Central memory CD8-positive, alpha-beta T cell (primary cell): ENCODE measurements at regions not wholly inside any gene's neighbourhood (a gene's known extent, or its start where the extent isn't known, plus 50 kb on each side); places are given as distances from the start of the nearest gene placed in this dataset.

Experiments used
- ATAC-seq: fragments of 150-1000 bp; cut with Tn5 transposase; replicated peaks from 2 replicates; pipeline ENCODE4 v1.10.0; 2022; ENCODE audit warnings: mild to moderate bottlenecking, moderate FRiP score, moderate number of reproducible peaks; ENCODE audit not compliant: poor library complexity, severe bottlenecking; ENCODE audit errors: extremely low read depth
- DNase-seq, 2 donors: peaks; one replicate each; pipeline ENCODE4 v3.0.0; 2021; ENCODE audit warnings: low spot score in 2 of 2
- H3K27ac Mint-ChIP-seq: one replicate; pipeline ENCODE4 v1.8.0; 2022; ENCODE audit warnings: low read depth, mild to moderate bottlenecking, moderate library complexity, mixed read lengths
- H3K27me3 Mint-ChIP-seq: one replicate; pipeline ENCODE4 v1.8.0; 2022; ENCODE audit warnings: mixed read lengths
- H3K36me3 Mint-ChIP-seq: one replicate; pipeline ENCODE4 v1.8.0; 2022; ENCODE audit warnings: mild to moderate bottlenecking, moderate library complexity, mixed read lengths; ENCODE audit not compliant: insufficient read depth
- H3K4me1 Mint-ChIP-seq: one replicate; pipeline ENCODE4 v1.8.0; 2022; ENCODE audit warnings: mixed read lengths
- H3K4me3 Mint-ChIP-seq: one replicate; pipeline ENCODE4 v1.8.0; 2022; ENCODE audit warnings: mild to moderate bottlenecking, moderate library complexity, mixed read lengths
- H3K9me3 Mint-ChIP-seq: one replicate; pipeline ENCODE4 v1.8.0; 2022; ENCODE audit warnings: mixed read lengths

DNA sequence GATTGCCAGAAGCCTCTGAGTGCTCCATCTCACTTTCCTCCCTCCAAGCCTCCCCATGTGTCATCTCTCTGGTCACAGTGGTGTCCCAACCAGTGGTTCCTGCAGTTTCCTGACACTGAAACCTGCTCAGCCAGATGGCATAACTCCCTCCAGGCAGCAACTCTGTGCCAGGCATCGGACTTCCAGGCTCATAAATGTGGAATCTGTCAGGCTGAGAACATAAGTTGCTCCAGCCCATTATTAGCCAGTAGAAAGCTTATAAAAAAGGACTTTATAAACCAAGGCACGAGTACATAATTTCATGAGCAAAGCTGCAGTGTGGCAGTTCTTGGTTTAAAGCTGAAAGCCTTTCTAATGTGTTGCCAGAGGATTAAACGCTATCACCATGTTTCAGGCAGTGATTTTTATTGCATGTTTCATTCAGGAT is 194.3 kb downstream of the DACT1 start:
- no peaks in the 10 kb centered on the region for H3K4me1 Mint-ChIP-seq
- ATAC-seq (no peak), DNase-seq (no peak)
- no peaks in the 10 kb centered on the region for H3K9me3 Mint-ChIP-seq
- no peaks in the 10 kb centered on the region for H3K36me3 Mint-ChIP-seq
- no peak overlapping the region for H3K27ac Mint-ChIP-seq
- H3K27me3 Mint-ChIP-seq: no peaks in the 10 kb centered on the region
- H3K4me3 Mint-ChIP-seq: no peak overlapping the region

DNA sequence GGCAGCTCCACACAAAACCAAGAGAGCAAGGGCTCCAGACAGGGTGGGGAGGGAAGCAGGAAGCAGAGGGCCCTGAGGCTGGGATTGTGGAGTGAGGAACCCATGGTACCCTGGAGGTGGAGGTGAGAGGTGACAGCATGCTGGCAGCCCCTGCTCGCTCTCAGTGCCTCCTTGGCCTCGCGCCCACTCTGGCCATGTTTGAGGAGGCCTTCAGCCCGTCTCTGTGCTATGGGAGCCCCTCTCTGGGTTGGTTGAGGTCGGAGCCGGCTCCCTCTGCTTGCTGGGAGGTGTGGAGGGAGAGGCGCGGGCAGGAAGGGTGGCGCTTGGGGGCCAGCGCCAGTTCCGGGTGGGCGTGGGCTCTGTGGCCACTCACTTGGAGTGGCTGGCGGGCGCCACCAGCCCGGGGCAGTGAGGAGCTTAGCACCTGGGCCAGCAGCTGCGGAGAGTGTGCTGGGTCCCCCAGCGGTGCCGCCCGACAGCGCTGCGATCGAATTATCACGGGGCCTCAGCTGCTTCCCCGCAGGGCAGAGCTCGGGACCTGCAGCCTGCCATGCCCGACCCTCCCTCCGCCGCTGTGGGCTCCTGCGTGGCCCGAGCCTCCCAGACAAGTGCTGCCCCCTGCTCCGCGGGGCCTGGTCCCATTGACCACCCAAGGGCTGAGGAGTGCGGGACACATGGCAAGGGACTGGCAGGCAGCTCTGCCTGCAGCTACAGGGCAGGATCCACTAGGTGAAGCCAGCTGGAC is 196.0 kb downstream of the DACT1 start:
- no peaks in the 10 kb centered on the region for H3K4me1 Mint-ChIP-seq
- H3K27me3 Mint-ChIP-seq: no peaks in the 10 kb centered on the region
- H3K36me3 Mint-ChIP-seq: no peaks in the 10 kb centered on the region
- H3K27ac Mint-ChIP-seq: no peak overlapping the region
- DNase-seq: no peak
- H3K9me3 Mint-ChIP-seq: no peaks in the 10 kb centered on the region
- no peak for ATAC-seq
- no peak overlapping the region for H3K4me3 Mint-ChIP-seq

GRCh38 chr14:58836303-58836974 is 198.7 kb downstream of the DACT1 start:
- Mint-ChIP-seq H3K27ac (no peak overlapping the region), H3K4me3 (no peak overlapping the region), H3K27me3 (no peaks in the 10 kb centered on the region), H3K4me1 (no peaks in the 10 kb centered on the region), H3K36me3 (no peaks in the 10 kb centered on the region), H3K9me3 (no peaks in the 10 kb centered on the region)
- ATAC-seq: no peak
- no peak for DNase-seq

- Mint-ChIP-seq H3K27me3 (no peaks in the 10 kb centered on the region), H3K27ac (no peak overlapping the region), H3K4me1 (no peaks in the 10 kb centered on the region), H3K9me3 (no peaks in the 10 kb centered on the region), H3K36me3 (no peaks in the 10 kb centered on the region), H3K4me3 (no peak overlapping the region)
- ATAC-seq: no peak
- DNase-seq: no peak
Measured at GRCh38 chr14:58839233-58839632, 201.5 kb downstream of the DACT1 start.

DNA sequence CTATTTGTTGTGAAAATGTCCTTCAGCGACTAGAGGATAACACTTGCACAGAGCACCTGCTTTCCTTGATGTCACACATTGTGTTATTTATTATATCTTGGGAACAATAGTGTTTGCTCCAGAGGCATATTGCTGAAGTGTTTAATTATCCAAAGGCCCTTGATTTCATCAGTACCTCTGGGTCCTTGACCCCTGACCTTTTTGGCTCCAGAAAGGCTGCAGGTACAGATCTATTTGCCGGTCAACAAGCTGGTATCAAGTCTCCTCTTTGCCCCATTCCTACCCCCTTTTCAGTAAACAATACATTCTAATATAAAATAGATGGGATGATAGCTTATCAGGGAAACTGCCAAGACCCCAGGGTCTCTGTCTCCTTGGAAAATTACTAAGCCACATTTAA is 206.8 kb downstream of the DACT1 start:
- no peak overlapping the region for H3K27ac Mint-ChIP-seq
- no peak overlapping the region for H3K4me3 Mint-ChIP-seq
- H3K27me3 Mint-ChIP-seq: no peaks in the 10 kb centered on the region
- DNase-seq (no peak), ATAC-seq (no peak)
- no peaks in the 10 kb centered on the region for H3K4me1 Mint-ChIP-seq
- no peaks in the 10 kb centered on the region for H3K9me3 Mint-ChIP-seq
- no peaks in the 10 kb centered on the region for H3K36me3 Mint-ChIP-seq

DNA sequence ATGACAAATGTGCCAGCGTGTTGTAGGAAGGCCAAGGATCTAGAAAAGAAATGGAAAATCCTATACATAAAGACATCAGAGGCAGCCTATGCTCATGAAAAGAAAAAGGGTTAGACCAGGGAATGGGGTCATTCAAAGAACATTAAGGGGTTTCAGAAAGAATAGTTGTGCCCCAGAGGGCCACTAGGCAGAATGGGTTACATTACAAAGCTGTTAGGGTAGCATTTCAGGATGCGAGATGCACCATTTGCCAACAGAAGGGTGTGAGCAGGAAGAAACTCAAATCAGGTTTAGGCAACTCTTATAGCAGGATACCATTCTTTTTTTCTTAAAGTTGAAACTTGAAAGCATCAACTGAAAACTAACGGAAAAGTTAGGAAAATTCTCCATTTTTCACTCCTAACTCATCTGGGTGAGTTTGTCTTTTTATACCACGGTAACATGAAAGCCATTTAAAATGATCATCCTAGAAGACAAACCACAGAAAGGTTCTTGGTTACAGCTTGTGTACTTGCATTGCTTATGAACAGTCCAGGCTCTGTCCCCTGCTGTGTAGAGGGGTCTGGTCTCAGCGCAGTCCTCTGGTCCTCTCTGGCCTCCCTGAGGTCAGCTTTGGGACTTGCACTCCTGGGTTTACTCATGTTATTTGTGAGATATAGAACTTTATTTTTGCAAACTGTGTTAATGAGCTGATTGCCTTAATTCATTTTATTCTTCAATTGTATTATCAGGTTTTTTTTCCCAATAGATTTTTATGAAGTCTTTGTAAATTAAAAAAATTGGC is 209.1 kb downstream of the DACT1 start:
- Mint-ChIP-seq H3K4me1 (no peaks in the 10 kb centered on the region), H3K4me3 (no peak overlapping the region), H3K36me3 (no peaks in the 10 kb centered on the region), H3K27me3 (no peaks in the 10 kb centered on the region), H3K27ac (no peak overlapping the region), H3K9me3 (no peaks in the 10 kb centered on the region)
- DNase-seq (no peak), ATAC-seq (no peak)

GRCh38 chr14:58848365-58848764 is 210.6 kb downstream of the DACT1 start:
- Mint-ChIP-seq H3K4me1 (no peaks in the 10 kb centered on the region), H3K9me3 (no peaks in the 10 kb centered on the region), H3K36me3 (no peaks in the 10 kb centered on the region), H3K27me3 (no peaks in the 10 kb centered on the region), H3K27ac (no peak overlapping the region), H3K4me3 (no peak overlapping the region)
- DNase-seq (no peak), ATAC-seq (no peak)

DNA sequence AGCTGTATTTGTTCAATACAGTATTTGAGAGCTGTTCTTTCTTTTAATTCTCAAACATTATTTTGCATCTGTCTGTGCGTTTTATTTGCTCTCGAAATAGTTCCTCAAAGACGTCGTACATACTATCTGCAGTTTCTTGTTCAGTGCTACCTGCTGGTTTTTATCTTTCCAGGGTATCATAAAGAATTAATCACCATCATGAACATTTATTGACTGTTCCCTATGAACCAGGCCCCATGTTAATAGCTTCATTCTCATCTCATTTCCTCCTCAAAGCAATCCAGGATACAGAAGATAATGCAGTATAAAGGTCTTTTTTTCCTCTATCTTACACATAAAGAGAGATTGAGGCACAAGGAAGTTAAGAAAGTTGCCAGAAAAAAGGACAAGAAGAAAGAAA is 211.8 kb downstream of the DACT1 start:
- ATAC-seq: no peak
- Mint-ChIP-seq H3K4me1 (no peaks in the 10 kb centered on the region), H3K36me3 (no peaks in the 10 kb centered on the region), H3K4me3 (no peak overlapping the region), H3K9me3 (no peaks in the 10 kb centered on the region), H3K27ac (no peak overlapping the region), H3K27me3 (no peaks in the 10 kb centered on the region)
- DNase-seq: no peak

GRCh38 chr14:58850011-58850410 is 212.2 kb downstream of the DACT1 start:
- DNase-seq: no peak
- Mint-ChIP-seq H3K36me3 (no peaks in the 10 kb centered on the region), H3K27ac (no peak overlapping the region), H3K27me3 (no peaks in the 10 kb centered on the region), H3K9me3 (no peaks in the 10 kb centered on the region), H3K4me3 (no peak overlapping the region), H3K4me1 (no peaks in the 10 kb centered on the region)
- ATAC-seq: no peak

DNA sequence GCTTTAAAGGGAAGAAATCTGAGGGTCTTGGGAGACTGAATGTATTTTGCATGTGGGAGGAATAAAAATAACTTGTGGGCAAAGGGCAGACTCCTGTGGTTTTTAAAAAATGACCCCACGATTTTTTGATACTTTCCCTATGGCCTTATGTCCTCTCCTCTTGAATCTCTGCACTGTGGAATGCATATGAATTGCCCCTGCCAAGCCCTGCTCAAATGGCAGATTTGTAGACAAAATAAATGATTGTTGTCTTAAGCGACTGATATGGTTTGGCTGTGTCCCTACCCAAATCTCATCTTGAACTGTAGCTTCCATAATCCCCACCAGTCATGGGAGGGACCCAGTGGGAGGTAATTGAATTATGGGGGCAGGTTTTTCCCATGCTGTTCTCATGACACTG is 223.8 kb downstream of the DACT1 start:
- Mint-ChIP-seq H3K4me1 (no peaks in the 10 kb centered on the region), H3K9me3 (peaks cover 33% of the 10 kb centered on the region), H3K36me3 (no peaks in the 10 kb centered on the region), H3K4me3 (no peak overlapping the region), H3K27me3 (no peaks in the 10 kb centered on the region), H3K27ac (no peak overlapping the region)
- ATAC-seq (no peak), DNase-seq (no peak)

- no peak for ATAC-seq
- no peak overlapping the region for H3K4me3 Mint-ChIP-seq
- H3K36me3 Mint-ChIP-seq: no peaks in the 10 kb centered on the region
- H3K9me3 Mint-ChIP-seq: peaks cover 26% of the 10 kb centered on the region
- no peaks in the 10 kb centered on the region for H3K4me1 Mint-ChIP-seq
- H3K27ac Mint-ChIP-seq: no peak overlapping the region
- DNase-seq: no peak
- H3K27me3 Mint-ChIP-seq: peaks cover under 1% of the 10 kb centered on the region
Measured at GRCh38 chr14:58862416-58863160, 224.8 kb downstream of the DACT1 start.

- DNase-seq (no peak), ATAC-seq (no peak)
- Mint-ChIP-seq H3K27me3 (peaks cover 8% of the 10 kb centered on the region), H3K9me3 (peaks cover 14% of the 10 kb centered on the region), H3K36me3 (no peaks in the 10 kb centered on the region), H3K4me3 (no peak overlapping the region), H3K27ac (no peak overlapping the region), H3K4me1 (no peaks in the 10 kb centered on the region)
Measured at GRCh38 chr14:58863661-58864345, 226.0 kb downstream of the DACT1 start.
